GM18507 (cell line): ENCODE measurements at regions not wholly inside any gene's neighbourhood (a gene's known extent, or its start where the extent isn't known, plus 50 kb on each side); places are given as distances from the start of the nearest gene placed in this dataset.
"Not testable (repeated sequence)": the region's sequence is repeated elsewhere in the genome, so short reads cannot be mapped to it uniquely, and the experiment has no call there.

Source experiments
- DNase-seq: peaks from one replicate; pipeline ENCODE4 v3.0.0; 2011; ENCODE audit warnings: low read depth; ENCODE audit not compliant: insufficient read length; ENCODE audit errors: extremely low spot score
- FAIRE-seq: peaks from 2 replicates; lab custom pipeline; 2011; peaks lifted over from hg19 to GRCh38; lab: Jason Lieb, UNC

DNA sequence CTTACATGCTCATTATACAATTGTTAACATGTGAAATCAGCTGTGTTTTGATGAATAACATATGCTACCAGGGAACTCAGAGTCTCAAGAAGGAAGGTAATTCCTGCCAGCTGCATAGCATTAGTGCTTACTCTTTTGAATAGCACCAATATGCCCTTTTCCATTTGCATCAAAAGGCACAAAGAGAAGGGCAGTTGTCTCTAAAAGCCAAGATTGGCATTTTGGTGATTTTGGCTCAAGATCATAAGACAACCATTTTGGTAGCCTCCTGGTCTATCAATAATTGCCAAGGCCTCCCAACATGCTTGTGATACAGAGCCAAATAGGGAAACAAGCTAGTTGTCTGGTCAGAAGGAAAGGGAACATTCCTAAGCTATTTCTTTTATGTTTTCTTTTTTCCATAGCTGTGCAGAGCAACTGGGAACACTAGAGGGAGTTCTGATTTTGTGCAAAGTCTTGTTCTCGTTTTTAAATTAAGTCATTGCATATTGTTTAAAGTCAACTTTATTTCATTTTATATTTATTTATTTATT lies 416.7 kb upstream of the CHORDC1 start:
- no peak for FAIRE-seq
- DNase-seq, result no peak

DNA sequence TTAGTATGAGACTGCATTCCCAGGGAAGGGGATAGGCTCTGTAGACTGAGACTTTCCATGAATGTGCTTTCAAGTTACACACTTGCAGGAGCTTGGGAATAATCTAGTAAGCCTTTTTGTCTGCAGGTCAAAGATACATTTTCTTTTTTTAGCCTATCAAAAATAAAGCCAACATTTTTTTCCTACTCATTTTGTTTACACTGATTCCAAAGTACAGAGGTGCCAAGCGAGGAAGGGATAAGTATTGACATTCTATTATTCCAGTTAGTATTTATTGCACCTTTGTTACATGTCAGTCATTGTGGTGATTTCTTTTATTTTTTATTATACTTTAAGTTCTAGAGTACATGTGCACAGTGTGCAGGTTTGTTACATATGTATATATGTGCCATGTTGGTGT lies 413.0 kb upstream of the CHORDC1 start:
- DNase-seq (no peak), FAIRE-seq (no peak)

DNA sequence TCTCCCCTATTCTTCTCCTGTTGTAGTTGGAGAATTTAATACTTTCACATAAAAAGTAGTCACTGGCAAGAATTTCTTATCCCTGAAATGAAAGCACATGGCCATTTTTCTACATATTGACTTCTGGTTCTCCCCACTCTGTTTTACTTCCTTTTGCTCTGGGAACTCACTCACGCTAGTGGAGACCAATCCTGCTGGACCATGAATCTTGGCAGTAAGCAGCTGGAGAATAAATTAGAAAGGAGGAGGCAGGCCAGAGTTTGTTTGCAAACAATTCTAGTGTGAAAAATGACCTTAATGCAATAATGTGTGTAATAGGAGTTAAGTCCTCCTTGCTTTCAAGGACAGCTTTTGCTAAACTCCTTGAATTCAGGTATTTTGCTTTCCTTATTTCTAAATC lies 412.3 kb upstream of the CHORDC1 start:
- DNase-seq (no peak), FAIRE-seq (no peak)

GRCh38 chr11:90630176-90630575 lies 407.3 kb upstream of the CHORDC1 start:
- no peak for DNase-seq
- FAIRE-seq, result no peak

DNA sequence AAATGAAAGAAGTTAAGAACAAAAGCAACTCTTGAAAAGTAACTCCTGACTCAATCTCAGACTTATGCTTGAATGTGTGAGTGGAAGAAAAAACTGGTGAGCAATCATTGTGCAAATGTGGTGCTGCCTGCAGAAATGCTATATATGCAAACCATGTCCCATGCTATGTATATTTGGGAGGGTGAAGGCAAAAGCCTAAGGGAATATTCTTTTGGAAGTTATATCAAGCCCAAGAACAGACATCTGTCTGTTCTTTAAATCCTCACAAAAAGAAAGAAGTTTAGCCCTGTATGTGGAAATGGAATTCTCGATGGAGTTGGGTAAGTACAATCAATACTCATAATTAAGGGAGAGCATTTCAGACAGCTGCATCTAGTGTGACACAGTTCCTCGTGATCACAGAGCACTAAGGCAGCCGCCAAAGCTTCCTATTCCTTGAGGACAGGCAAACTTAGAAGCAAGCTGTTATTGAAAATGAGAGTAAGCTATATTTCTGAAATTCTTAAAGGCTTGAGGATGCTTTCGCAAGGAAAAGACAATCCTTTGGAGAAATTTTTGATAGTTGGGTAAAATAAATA lies 406.5 kb upstream of the CHORDC1 start:
- FAIRE-seq (no peak), DNase-seq (no peak)

- DNase-seq (no peak), FAIRE-seq (no peak)
Measured at GRCh38 chr11:90614318-90614717, 391.5 kb upstream of the CHORDC1 start.

DNA sequence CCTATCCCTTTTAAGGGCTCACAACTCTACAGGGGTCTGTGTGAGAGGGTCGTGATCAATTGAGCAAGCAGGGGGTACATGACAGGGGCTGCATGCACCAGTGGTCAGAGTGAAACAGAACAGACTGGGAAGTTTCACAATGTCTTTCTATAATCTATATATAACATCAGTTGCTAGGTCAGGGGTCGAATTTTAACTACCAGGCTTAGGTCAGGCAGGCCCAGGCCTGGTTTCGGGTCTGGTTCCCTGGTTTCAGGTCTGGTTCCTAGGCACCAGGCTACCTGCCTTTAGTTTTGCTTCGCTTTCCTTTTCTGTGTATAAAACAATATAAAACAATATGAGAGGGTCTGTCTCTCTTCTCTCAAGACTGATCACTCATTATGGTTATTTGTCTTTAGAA lies 390.2 kb upstream of the CHORDC1 start:
- not testable (repeated sequence) for DNase-seq, FAIRE-seq

DNA sequence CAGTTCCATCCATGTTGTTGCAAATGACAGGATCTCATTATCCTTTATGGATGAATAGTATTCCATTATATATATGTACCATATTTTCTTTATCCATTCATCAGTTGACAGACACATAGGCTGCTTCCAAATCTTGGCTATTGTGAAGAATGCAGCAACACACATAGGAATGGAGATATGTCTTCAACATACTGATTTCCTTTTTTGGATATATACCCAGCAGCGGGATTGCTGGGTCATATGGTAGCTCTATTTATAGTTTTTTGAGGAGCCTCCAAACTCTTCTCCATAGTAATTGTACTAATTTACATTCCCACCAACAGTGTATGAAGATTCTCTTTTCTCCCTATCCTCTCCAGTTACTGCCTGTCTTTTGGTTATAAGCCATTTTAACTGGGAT lies 383.9 kb upstream of the CHORDC1 start:
- DNase-seq (no peak), FAIRE-seq (no peak)

- FAIRE-seq, result no peak
- DNase-seq, result no peak
Measured at GRCh38 chr11:90601261-90601660, 378.4 kb upstream of the CHORDC1 start.

DNA sequence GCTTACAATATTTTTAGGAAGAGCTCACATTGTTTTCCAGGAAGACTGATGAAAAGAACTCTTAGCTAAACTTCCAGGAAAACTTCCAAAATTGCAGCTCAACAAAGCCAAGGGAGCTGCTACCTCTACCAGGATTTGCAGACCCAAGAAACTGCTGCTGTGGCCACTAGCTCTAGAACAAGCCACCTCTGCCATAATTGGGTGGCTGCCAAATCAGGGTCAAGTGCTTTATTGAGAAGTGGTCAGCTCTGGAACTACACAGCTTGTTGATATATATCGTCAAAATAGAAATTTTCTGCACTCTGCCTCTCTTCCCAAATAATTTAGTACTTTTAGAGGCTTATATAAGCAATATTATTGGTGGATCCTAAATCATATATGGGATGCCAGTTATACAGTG lies 371.8 kb upstream of the CHORDC1 start:
- FAIRE-seq (no peak), DNase-seq (no peak)

- FAIRE-seq, result no peak
- DNase-seq, result no peak
Measured at GRCh38 chr11:90593099-90593498, 370.2 kb upstream of the CHORDC1 start.

- FAIRE-seq (no peak), DNase-seq (no peak)
Measured at GRCh38 chr11:90590286-90590685, 367.4 kb upstream of the CHORDC1 start.

- DNase-seq (no peak), FAIRE-seq (no peak)
Measured at GRCh38 chr11:90589735-90590134, 366.9 kb upstream of the CHORDC1 start.

- no peak for FAIRE-seq
- DNase-seq, result no peak
Measured at GRCh38 chr11:90587896-90588295, 365.0 kb upstream of the CHORDC1 start.

DNA sequence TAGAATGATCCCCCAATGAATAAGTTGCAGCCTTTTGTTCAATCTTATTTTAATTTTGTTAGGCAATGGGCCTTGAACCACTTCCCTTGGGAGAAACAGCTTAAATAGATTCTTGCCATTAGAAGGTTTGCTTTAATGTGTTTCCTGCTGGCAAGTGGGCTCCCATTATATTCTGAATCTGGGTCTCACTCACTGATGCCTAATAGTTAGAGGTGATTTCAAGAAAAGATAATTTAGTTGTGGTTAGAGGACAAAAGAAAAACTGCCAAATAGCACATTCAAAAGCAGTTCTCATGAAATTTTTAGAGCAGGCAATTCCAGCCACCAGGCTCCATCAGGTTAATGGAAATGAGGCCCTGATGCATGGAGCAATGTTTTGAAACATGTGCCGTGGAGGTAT lies 362.6 kb upstream of the CHORDC1 start:
- DNase-seq (no peak), FAIRE-seq (no peak)

GRCh38 chr11:90582999-90583398 lies 360.1 kb upstream of the CHORDC1 start:
- not testable (repeated sequence) for DNase-seq, FAIRE-seq

GRCh38 chr11:90564531-90564930 lies 341.7 kb upstream of the CHORDC1 start:
- DNase-seq, result no peak
- no peak for FAIRE-seq

- DNase-seq (no peak), FAIRE-seq (no peak)
Measured at GRCh38 chr11:90558328-90558865, 335.5 kb upstream of the CHORDC1 start.

DNA sequence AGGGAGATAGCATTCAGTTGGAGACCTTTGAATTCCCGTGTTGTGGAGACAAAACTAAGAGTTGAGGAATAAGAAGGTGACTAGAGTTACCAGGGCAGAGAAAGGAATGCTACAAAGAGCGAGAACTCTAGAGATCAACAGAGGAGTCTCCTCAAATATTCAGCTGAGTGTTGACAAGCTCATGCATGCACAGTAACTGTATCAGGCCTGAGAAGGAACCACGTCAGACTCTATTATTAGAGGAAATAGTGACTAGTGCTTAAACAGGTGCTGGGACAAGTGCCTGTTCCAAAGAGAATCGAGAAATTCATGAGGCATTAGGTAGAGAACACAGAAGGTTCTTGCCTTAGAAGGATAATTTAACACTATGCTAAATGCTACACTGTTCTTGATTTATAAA lies 333.8 kb upstream of the CHORDC1 start:
- DNase-seq (no peak), FAIRE-seq (no peak)

DNA sequence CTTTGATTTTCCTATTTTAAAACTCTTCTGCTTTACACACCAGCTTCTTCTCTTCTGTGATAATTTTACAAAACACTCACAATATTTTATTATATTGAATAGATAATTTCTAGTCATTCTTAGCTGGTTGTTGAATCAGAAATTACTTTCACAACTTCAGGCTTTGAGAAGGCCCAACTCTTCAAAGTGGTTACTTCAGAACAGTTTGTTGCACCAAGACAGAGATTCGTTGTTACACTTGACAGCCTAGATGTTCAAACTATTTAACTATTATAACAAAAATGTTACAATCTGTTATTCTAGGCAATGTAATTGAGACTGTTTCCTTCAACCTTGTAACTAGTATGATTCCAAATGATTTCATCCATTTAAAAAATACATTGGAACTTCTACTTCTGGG lies 333.2 kb upstream of the CHORDC1 start:
- DNase-seq, result no peak
- FAIRE-seq, result no peak

DNA sequence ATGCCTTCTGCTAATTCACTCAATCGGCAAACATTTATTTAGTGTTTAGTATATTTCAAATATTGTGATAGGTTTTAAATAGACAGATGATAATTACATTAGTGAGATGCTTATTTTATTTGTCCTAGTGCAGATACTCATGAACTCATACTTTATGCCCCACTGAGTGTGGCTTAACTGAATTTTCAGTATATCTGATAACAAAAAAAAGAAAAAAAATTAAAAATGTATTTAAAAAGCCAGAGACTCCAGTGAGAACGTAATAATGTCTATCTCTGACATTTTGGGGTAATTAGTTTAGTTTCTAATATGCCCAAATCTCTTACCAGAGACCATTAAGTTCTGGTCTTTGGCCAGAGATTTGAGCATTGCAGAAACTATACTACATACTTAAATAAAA lies 332.6 kb upstream of the CHORDC1 start:
- DNase-seq (no peak), FAIRE-seq (no peak)

DNA sequence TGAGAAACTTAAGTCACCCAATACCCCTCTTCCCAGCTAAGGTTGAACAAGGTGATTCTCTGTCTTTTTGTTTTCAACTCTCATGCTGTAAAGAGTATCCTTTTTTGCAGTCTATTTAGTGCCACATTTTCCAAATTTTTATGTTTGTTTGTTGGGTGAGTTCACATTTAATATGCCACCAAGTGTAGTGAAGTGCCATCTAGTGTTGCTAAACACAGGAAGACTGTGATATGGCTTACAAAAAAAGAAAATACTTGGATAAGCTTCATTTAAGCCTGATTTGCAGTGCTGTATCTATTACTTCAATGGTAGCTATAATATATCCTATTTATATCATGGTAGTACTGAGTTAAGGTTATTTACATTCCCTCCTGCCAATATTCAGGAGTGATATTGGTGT lies 319.2 kb upstream of the CHORDC1 start:
- no peak for FAIRE-seq
- no peak for DNase-seq
